Endodermal cell (in vitro differentiated cells): ENCODE measurements at regions not wholly inside any gene's neighbourhood (a gene's known extent, or its start where the extent isn't known, plus 50 kb on each side); places are given as distances from the start of the nearest gene placed in this dataset.

ENCODE experiments used
- DNase-seq: peaks from one replicate; pipeline ENCODE4 v3.0.0-alpha.2; 2017
- H3K27ac ChIP-seq: 2 replicates; pipeline ENCODE4 v1.5.1; 2013; ENCODE audit warnings: mild to moderate bottlenecking, low read depth, low read length, moderate library complexity
- H3K27me3 ChIP-seq: 2 replicates; pipeline ENCODE4 v1.6.1; 2013; ENCODE audit warnings: mild to moderate bottlenecking, low read length, moderate library complexity; ENCODE audit not compliant: insufficient read depth, control insufficient read depth, poor library complexity, severe bottlenecking
- H3K36me3 ChIP-seq: 2 replicates; pipeline ENCODE4 v1.7.0; 2013; ENCODE audit warnings: mild to moderate bottlenecking, low read length, moderate library complexity; ENCODE audit not compliant: control insufficient read depth, insufficient read depth
- H3K4me1 ChIP-seq: one replicate; pipeline ENCODE4 v1.7.0; 2013; ENCODE audit warnings: low read length; ENCODE audit not compliant: control insufficient read depth, insufficient read depth
- H3K4me3 ChIP-seq: 2 replicates; pipeline ENCODE4 v1.5.1; 2013; ENCODE audit warnings: mild to moderate bottlenecking, low read length, moderate library complexity
- H3K9ac ChIP-seq: 2 replicates; pipeline ENCODE4 v1.6.1; 2013; ENCODE audit warnings: mild to moderate bottlenecking, low read length, moderate library complexity; ENCODE audit not compliant: poor library complexity, severe bottlenecking; ENCODE audit errors: extremely low read depth
- H3K9me3 ChIP-seq: 2 replicates; pipeline ENCODE4 v1.6.1; 2013; ENCODE audit warnings: mild to moderate bottlenecking, low read length, moderate library complexity; ENCODE audit not compliant: control insufficient read depth
- H3K27ac Mint-ChIP-seq: 2 replicates; pipeline ENCODE4 v1.8.0; 2020; ENCODE audit warnings: mixed read lengths
- H3K27me3 Mint-ChIP-seq: 2 replicates; pipeline ENCODE4 v1.8.0; 2021; ENCODE audit warnings: mild to moderate bottlenecking, mixed read lengths; ENCODE audit not compliant: insufficient read depth
- H3K36me3 Mint-ChIP-seq: 2 replicates; pipeline ENCODE4 v1.8.0; 2020; ENCODE audit warnings: low read depth, mixed read lengths
- H3K4me1 Mint-ChIP-seq: 2 replicates; pipeline ENCODE4 v1.8.0; 2020; ENCODE audit warnings: mixed read lengths
- H3K4me3 Mint-ChIP-seq: 2 replicates; pipeline ENCODE4 v1.8.0; 2020; ENCODE audit warnings: mild to moderate bottlenecking, moderate library complexity, mixed read lengths
- H3K9me3 Mint-ChIP-seq: 2 replicates; pipeline ENCODE4 v1.8.0; 2020; ENCODE audit warnings: mild to moderate bottlenecking, mixed read lengths
- CTCF ChIP-seq: fragments of 200-600 bp; sonication (generic); conservative IDR thresholded peaks from 2 replicates; pipeline ENCODE4 v1.5.0; 2021; ENCODE audit warnings: antibody characterized with exemption, mild to moderate bottlenecking
- WGBS, 2 experiments: methylation state at CpG; one replicate each; pipeline versions ENCODE4 v1.1.5 to v1.1.7; 2013; ENCODE audit warnings: missing lambda C conversion rate in 2 of 2, mixed read lengths in 1 of 2; ENCODE audit not compliant: insufficient coverage in 1 of 2, insufficient read length in 1 of 2; 5-methylcytosine and 5-hydroxymethylcytosine counted together

- Histone ChIP-seq H3K4me3 (no peak overlapping the region), H3K27ac (no peak overlapping the region), H3K27me3 (peaks cover 98% of the 10 kb centered on the region), H3K36me3 (no peaks in the 10 kb centered on the region), H3K9me3 (no peaks in the 10 kb centered on the region), H3K9ac (no peak overlapping the region), H3K4me1 (no peaks in the 10 kb centered on the region)
- peaks cover 99% of the 10 kb centered on the region for H3K27me3 Mint-ChIP-seq
- no peak for TF ChIP-seq CTCF
- 96 to 100% methylated on average over 1 to 2 of the region's 2 CpGs for WGBS, 2 experiments
- H3K36me3 Mint-ChIP-seq, result no peaks in the 10 kb centered on the region
- peaks cover 2% of the 10 kb centered on the region for H3K4me1 Mint-ChIP-seq
- no peak overlapping the region for H3K27ac Mint-ChIP-seq
- H3K4me3 Mint-ChIP-seq, result no peak overlapping the region
- no peaks in the 10 kb centered on the region for H3K9me3 Mint-ChIP-seq
- DNase-seq, result no peak
Measured at GRCh38 chr17:33803686-33804085, 451.4 kb upstream of the CCL2 start.

- TF ChIP-seq CTCF, result no peak
- Mint-ChIP-seq H3K36me3 (no peaks in the 10 kb centered on the region), H3K4me1 (peaks cover 2% of the 10 kb centered on the region), H3K27ac (no peak overlapping the region), H3K27me3 (peaks cover 100% of the 10 kb centered on the region), H3K4me3 (no peak overlapping the region), H3K9me3 (no peaks in the 10 kb centered on the region)
- Histone ChIP-seq H3K4me3 (no peak overlapping the region), H3K27ac (no peak overlapping the region), H3K4me1 (no peaks in the 10 kb centered on the region), H3K27me3 (peaks cover 98% of the 10 kb centered on the region), H3K9me3 (no peaks in the 10 kb centered on the region), H3K9ac (no peak overlapping the region), H3K36me3 (no peaks in the 10 kb centered on the region)
- no peak for DNase-seq
- 68 to 94% methylated on average over 2 to 4 of the region's 4 CpGs for WGBS, 2 experiments
Measured at GRCh38 chr17:33804401-33804800, 450.7 kb upstream of the CCL2 start.

GRCh38 chr17:33806631-33807030 lies 448.5 kb upstream of the CCL2 start:
- Histone ChIP-seq H3K4me3 (no peak overlapping the region), H3K9ac (no peak overlapping the region), H3K36me3 (no peaks in the 10 kb centered on the region), H3K4me1 (no peaks in the 10 kb centered on the region), H3K9me3 (no peaks in the 10 kb centered on the region), H3K27ac (no peak overlapping the region), H3K27me3 (peaks cover 98% of the 10 kb centered on the region)
- no peak for DNase-seq
- no peaks in the 10 kb centered on the region for H3K36me3 Mint-ChIP-seq
- H3K9me3 Mint-ChIP-seq, result no peaks in the 10 kb centered on the region
- H3K27ac Mint-ChIP-seq, result no peak overlapping the region
- H3K4me1 Mint-ChIP-seq, result peaks cover 2% of the 10 kb centered on the region
- TF ChIP-seq CTCF, result no peak
- peaks cover 100% of the 10 kb centered on the region for H3K27me3 Mint-ChIP-seq
- no peak overlapping the region for H3K4me3 Mint-ChIP-seq
